DND-41 (cell line): ENCODE measurements at regions not wholly inside any gene's neighbourhood (a gene's known extent, or its start where the extent isn't known, plus 50 kb on each side); places are given as distances from the start of the nearest gene placed in this dataset.

Experiments
- CTCF ChIP-seq: IDR thresholded peaks from 2 replicates; pipeline ENCODE4 v1.5.1; 2012; ENCODE audit warnings: borderline replicate concordance, low read length, moderate library complexity, mild to moderate bottlenecking; ENCODE audit not compliant: poor library complexity, severe bottlenecking; ENCODE audit errors: extremely low read depth
- EZH2 ChIP-seq: IDR thresholded peaks from 3 replicates; pipeline ENCODE4 v1.6.1; 2012; ENCODE audit warnings: borderline replicate concordance, low read depth, mild to moderate bottlenecking, moderate library complexity, low read length, inconsistent platforms; ENCODE audit not compliant: severe bottlenecking

DNA sequence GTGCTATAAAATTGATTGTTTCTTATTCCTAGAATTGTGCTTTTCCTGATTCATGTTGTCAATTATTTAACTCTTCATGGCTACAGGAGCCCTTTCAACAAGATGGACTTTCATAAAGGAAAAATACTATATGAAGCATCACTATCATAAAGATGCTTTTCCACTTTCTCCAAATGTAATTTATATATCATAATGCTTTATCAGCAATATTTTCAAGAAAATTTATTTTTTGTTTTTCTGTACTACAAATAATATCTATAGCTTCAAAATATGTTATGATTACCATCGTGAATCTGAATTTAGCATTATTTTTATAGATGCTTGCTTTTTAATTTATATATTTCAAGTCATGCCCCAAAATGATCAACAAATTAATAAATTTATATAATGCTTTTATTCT is 873.5 kb upstream of the LRFN5 start:
- TF ChIP-seq CTCF (no peak), EZH2 (no peak)
